ENCODE measurements at regions not wholly inside any gene's neighbourhood (a gene's known extent, or its start where the extent isn't known, plus 50 kb on each side); places are given as distances from the start of the nearest gene placed in this dataset.

DNA sequence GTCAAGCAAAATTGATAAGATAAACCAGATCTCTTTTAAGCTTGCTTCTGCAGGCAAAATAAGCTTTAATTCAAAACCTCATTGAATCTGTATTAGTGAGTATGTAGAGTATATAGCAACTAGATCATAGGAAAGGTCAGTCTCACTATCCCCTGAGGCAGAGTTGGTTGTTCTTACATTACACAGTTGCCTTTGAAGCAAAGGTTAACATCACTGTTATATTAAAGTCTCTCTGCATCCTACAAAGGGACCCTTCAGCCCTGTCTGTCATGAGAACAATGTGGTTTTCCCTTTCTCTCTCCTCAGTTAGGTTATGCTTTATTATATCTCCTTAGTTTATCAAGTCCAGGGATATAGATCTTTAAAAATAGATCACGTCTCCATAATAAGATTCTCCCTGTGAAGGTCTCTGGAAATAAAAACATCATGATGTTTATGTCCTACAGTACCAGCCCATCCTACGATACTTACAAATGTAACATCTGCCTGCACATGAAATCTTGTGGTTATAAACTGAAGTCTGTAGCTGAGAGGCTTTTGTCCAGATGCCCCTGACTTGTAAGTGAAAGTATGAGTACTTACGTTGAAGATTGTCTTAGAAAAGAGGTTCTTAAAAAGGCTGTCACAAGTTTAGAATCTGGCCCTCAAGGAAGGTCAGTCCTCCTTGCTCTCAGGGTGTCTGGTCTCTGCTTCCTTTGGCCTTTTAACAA lies 103.6 kb downstream of the VIP start:
- H3K27ac ChIP-seq (ENCODE audit: low read length): no peak overlapping the region
- no peaks in the 10 kb centered on the region for H3K27me3 ChIP-seq (ENCODE audit: control insufficient read depth, insufficient read depth, low read length)
- 100% methylated on average over 1 of the region's 3 CpGs for WGBS (ENCODE audit: insufficient coverage)
- DNase-seq: no peak
- no peaks in the 10 kb centered on the region for H3K9me3 ChIP-seq (replicated peaks; ENCODE audit: control insufficient read depth, low read depth, low read length)
- no peaks in the 10 kb centered on the region for H3K36me3 ChIP-seq (ENCODE audit: control insufficient read depth, insufficient read depth, low read length)
- no peaks in the 10 kb centered on the region for H3K4me1 ChIP-seq (ENCODE audit: control insufficient read depth, insufficient read depth, low read length)
- no peak overlapping the region for H3K4me3 ChIP-seq (ENCODE audit: low read length)

DNA sequence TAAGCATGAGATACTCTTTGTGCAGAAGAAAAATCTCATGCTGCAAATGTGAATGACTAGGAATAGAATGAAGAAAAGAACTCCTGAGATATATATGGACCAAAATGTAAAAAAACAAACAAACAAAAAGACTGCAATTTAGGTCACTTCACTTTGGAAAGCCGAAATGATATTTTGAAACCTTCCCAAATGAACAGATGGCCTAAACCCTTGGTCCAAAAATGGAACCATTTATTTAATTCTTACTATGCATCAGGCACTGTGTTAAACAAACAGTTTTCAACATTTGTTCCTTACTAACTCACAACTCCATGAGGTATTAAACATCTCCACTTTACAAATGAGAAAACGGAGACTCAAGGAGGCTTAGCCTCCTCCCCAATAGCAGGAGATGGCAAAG lies 107.5 kb downstream of the VIP start:
- no peaks in the 10 kb centered on the region for H3K4me1 ChIP-seq (ENCODE audit: control insufficient read depth, insufficient read depth, low read length)
- H3K36me3 ChIP-seq (ENCODE audit: control insufficient read depth, insufficient read depth, low read length): no peaks in the 10 kb centered on the region
- H3K27ac ChIP-seq (ENCODE audit: low read length): no peak overlapping the region
- WGBS (ENCODE audit: insufficient coverage): 40% methylated on average over 1 of the region's 2 CpGs
- no peak for DNase-seq
- no peak overlapping the region for H3K4me3 ChIP-seq (ENCODE audit: low read length)
- no peaks in the 10 kb centered on the region for H3K9me3 ChIP-seq (replicated peaks; ENCODE audit: control insufficient read depth, low read depth, low read length)
- no peaks in the 10 kb centered on the region for H3K27me3 ChIP-seq (ENCODE audit: control insufficient read depth, insufficient read depth, low read length)

DNA sequence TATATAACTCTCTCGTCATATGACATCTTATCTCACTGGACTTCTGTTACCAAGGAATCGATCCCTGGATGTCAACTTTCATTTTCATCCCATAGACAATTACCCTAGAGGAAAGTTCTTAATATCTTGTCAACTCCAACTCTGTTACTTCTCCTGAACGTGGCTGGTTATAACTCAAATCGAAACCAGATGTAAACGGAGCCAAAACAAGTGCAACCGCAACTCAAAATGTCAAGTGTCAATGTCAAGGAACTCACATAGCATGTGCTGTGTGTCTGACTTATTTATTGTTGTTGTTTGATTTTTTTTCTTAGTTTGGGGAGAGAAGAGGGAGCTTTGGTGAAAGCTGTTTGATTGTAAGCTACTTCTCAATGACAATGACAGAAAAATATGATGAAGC lies 108.6 kb downstream of the VIP start:
- no peak for DNase-seq
- Histone ChIP-seq H3K27me3 (ENCODE audit: control insufficient read depth, insufficient read depth, low read length) (no peaks in the 10 kb centered on the region), H3K9me3 (replicated peaks; ENCODE audit: control insufficient read depth, low read depth, low read length) (no peaks in the 10 kb centered on the region), H3K4me3 (ENCODE audit: low read length) (no peak overlapping the region), H3K4me1 (ENCODE audit: control insufficient read depth, insufficient read depth, low read length) (no peaks in the 10 kb centered on the region), H3K36me3 (ENCODE audit: control insufficient read depth, insufficient read depth, low read length) (no peaks in the 10 kb centered on the region), H3K27ac (ENCODE audit: low read length) (no peak overlapping the region)
- WGBS (ENCODE audit: insufficient coverage): 50% methylated on average over 5 of the region's 6 CpGs

DNA sequence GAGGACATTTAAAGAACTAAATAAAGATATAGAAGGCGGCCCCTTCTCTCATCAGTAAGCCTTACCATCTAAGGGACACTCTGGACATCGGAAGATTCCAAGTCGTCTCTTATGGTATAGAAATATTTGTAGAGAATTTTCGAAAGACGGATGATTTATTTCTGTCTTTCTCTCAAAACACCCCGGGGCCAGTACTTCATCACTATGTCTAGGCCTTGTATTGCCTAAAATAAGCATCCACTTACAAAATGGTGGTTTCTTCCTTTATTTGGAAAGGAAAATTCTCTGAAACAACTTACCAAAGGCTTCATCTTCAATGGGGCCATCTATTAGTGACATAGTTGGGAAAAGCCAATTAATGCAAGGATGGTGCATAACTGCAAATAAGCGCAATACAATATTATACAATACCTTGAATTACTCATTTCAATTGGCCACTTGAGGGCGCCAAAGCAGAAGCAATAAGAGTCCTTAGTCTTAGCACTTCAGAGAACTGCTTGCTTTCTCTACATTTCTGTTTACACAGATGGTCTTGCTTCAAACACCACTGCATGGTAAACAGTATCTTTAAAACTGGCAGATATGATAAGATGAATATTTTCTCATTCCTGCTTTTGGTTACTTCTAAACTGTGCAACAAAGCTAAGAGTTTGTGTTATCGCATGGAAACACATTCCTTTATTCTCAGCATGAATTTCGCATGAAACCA lies 113.2 kb downstream of the VIP start:
- Histone ChIP-seq H3K27ac (ENCODE audit: low read length) (no peak overlapping the region), H3K4me1 (ENCODE audit: control insufficient read depth, insufficient read depth, low read length) (no peaks in the 10 kb centered on the region), H3K36me3 (ENCODE audit: control insufficient read depth, insufficient read depth, low read length) (no peaks in the 10 kb centered on the region), H3K27me3 (ENCODE audit: control insufficient read depth, insufficient read depth, low read length) (no peaks in the 10 kb centered on the region), H3K4me3 (ENCODE audit: low read length) (no peak overlapping the region), H3K9me3 (replicated peaks; ENCODE audit: control insufficient read depth, low read depth, low read length) (no peaks in the 10 kb centered on the region)
- WGBS (ENCODE audit: insufficient coverage): 50% methylated on average over 3 of the region's 10 CpGs
- DNase-seq: peak; percentile 72

DNA sequence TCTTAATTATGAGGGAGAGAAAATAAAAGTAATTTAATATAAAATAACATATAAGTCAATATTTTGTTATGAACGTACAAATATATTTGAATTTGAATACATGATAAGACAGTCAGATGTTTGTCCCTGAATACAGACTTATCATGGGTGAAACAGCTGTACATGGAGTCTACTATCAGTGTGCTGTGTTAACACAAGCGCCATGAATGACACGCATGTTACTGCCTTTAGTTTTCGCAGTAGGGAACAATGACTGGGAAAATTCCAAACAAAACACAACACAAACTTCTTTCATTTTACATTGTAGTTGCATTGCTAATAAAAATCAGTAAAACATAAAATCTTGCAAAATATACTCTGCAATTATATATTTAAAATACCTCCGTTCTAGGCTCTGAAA lies 108.6 kb downstream of the FBXO5 start:
- Histone ChIP-seq H3K36me3 (ENCODE audit: control insufficient read depth, insufficient read depth, low read length) (no peaks in the 10 kb centered on the region), H3K4me1 (ENCODE audit: control insufficient read depth, insufficient read depth, low read length) (no peaks in the 10 kb centered on the region), H3K9me3 (replicated peaks; ENCODE audit: control insufficient read depth, low read depth, low read length) (no peaks in the 10 kb centered on the region), H3K27ac (ENCODE audit: low read length) (no peak overlapping the region), H3K4me3 (ENCODE audit: low read length) (no peak overlapping the region), H3K27me3 (ENCODE audit: control insufficient read depth, insufficient read depth, low read length) (no peaks in the 10 kb centered on the region)
- WGBS (ENCODE audit: insufficient coverage): no CpG with 5 or more reads among the region's 5 CpGs
- no peak for DNase-seq

DNA sequence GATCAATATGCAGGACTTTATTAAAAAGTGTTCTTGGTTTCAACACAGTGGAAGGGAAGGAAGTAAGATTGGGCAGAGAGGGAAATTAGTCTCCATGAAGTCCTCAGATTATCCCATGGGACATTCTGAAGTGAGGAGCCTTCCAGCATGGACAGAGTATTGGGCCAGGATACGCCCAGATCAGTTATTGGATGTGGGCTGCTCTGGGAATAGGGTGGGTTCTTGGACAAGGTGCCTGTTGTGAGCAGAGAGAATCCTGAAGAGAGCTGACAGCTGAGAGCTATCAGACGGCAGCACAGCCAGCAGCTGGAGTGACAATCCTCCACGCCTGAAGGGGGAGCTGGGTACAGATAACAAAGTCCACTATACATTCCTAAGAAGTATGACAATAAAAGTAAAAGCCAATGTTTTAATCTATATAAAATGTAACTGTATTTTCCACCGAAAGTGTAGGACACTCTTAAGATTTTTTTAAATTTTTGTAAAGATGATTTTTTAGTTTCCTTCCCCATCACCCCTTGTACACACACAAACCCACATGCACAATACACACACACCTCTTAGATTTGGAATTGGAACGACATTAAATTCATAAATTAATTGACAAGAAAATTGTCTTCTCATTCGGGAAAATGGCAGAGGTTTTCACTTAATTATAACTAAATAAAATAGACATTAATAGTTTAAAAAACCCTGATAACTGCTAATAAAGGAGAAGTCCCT lies 107.8 kb downstream of the FBXO5 start:
- no peak for DNase-seq
- H3K27ac ChIP-seq (ENCODE audit: low read length): no peak overlapping the region
- H3K36me3 ChIP-seq (ENCODE audit: control insufficient read depth, insufficient read depth, low read length): no peaks in the 10 kb centered on the region
- 57% methylated on average over 1 of the region's 6 CpGs for WGBS (ENCODE audit: insufficient coverage)
- no peaks in the 10 kb centered on the region for H3K27me3 ChIP-seq (ENCODE audit: control insufficient read depth, insufficient read depth, low read length)
- H3K9me3 ChIP-seq (replicated peaks; ENCODE audit: control insufficient read depth, low read depth, low read length): no peaks in the 10 kb centered on the region
- H3K4me3 ChIP-seq (ENCODE audit: low read length): no peak overlapping the region
- H3K4me1 ChIP-seq (ENCODE audit: control insufficient read depth, insufficient read depth, low read length): no peaks in the 10 kb centered on the region

DNA sequence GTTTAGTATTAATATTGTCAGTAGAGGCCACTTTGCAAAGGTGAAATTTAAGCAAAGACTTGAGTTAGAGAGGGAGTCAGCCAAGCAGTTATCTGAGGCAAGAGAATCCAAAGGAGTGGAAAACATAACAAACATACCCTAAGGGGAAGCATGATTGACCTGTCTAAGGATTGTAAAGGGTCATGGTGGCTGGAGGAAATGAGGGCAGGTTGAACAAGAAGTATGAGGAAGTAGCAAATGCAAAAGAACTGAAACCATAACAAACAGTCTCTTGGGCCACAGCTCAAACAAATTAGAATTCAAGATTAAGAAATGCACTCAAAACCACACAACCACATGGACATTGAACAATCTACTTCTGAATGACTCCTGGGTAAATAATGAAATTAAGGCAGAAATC lies 103.2 kb downstream of the FBXO5 start:
- Histone ChIP-seq H3K27me3 (ENCODE audit: control insufficient read depth, insufficient read depth, low read length) (no peaks in the 10 kb centered on the region), H3K27ac (ENCODE audit: low read length) (no peak overlapping the region), H3K9me3 (replicated peaks; ENCODE audit: control insufficient read depth, low read depth, low read length) (peaks cover 7% of the 10 kb centered on the region), H3K36me3 (ENCODE audit: control insufficient read depth, insufficient read depth, low read length) (no peaks in the 10 kb centered on the region), H3K4me3 (ENCODE audit: low read length) (no peak overlapping the region), H3K4me1 (ENCODE audit: control insufficient read depth, insufficient read depth, low read length) (no peaks in the 10 kb centered on the region)
- no peak for DNase-seq

DNA sequence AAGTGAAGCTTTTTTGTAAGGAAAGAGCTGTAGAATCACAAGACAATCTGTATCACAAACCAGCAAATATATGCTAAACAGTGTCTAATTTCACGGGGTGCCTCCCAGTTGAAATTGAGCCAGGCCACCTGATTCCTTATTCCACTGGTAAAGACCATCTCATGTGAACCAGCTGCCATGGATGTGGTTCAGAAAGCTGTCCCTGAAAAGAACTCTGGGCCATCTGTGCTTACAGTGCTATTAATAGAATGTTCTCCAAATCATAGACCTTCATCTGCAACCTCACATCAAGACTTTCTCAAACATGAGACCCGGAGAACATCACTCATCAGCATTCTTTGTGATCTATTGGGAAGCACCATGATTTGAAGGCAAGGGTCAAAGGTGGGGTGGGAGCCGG lies 89.7 kb downstream of the FBXO5 start:
- Histone ChIP-seq H3K36me3 (ENCODE audit: control insufficient read depth, insufficient read depth, low read length) (no peaks in the 10 kb centered on the region), H3K27me3 (ENCODE audit: control insufficient read depth, insufficient read depth, low read length) (peaks cover 1% of the 10 kb centered on the region), H3K4me1 (ENCODE audit: control insufficient read depth, insufficient read depth, low read length) (no peaks in the 10 kb centered on the region), H3K4me3 (ENCODE audit: low read length) (no peak overlapping the region), H3K9me3 (replicated peaks; ENCODE audit: control insufficient read depth, low read depth, low read length) (no peaks in the 10 kb centered on the region), H3K27ac (ENCODE audit: low read length) (no peak overlapping the region)
- no CpG with 5 or more reads among the region's 3 CpGs for WGBS (ENCODE audit: insufficient coverage)
- peak; percentile 36 for DNase-seq

DNA sequence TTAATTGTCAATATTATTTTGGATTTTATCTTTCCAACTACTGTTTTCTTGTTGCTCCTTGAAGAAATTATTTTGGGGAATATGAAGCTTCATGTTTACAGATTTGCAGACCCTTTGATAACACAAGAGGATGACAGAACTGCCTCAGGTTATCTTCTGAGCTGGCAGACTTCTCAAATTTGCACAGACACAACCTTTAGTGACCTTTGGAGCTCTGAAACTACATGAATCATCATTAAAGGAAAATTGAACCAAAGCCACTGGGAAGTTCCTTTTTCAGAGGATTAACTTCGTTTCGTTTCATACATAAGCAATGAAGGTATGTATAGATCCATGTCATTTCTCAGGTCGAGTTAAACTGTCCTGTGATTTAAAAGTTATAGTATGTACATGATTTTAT lies 85.9 kb downstream of the FBXO5 start:
- no CpG with 5 or more reads among the region's 3 CpGs for WGBS (ENCODE audit: insufficient coverage)

DNA sequence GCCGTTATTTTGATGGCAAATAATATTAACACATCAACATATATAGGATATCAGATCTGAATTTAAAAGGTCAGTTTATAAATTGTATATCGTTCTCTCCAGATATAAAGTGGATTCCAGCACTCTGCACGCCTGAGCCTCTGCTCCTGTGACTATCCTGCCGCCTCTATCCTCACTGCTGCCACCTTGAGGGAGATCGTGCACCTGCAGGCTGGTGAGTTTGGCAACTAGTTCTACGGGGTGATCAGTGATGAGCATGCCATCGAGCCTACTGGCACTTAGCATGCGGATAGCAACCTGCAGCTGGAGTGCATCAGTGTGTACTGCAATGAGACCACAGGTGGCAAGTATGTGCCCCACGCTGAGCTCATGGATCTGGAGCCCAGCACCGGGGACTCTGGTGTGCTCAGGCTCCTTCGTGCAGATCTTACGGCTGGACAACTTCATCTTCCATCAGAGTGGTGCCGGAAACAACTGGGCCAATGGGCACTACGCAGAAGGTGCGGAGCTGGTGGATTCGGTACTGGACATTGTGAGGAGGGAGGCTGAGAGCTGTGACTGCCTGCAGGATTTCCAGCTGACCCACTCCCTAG lies 84.9 kb downstream of the FBXO5 start:
- H3K36me3 ChIP-seq (ENCODE audit: control insufficient read depth, insufficient read depth, low read length): no peaks in the 10 kb centered on the region
- no peak overlapping the region for H3K27ac ChIP-seq (ENCODE audit: low read length)
- no peaks in the 10 kb centered on the region for H3K4me1 ChIP-seq (ENCODE audit: control insufficient read depth, insufficient read depth, low read length)
- H3K27me3 ChIP-seq (ENCODE audit: control insufficient read depth, insufficient read depth, low read length): peaks cover 2% of the 10 kb centered on the region
- H3K9me3 ChIP-seq (replicated peaks; ENCODE audit: control insufficient read depth, low read depth, low read length): no peaks in the 10 kb centered on the region
- H3K4me3 ChIP-seq (ENCODE audit: low read length): no peak overlapping the region
- 26% methylated on average over 7 of the region's 16 CpGs for WGBS (ENCODE audit: insufficient coverage)
- DNase-seq: peak; percentile 35

More for the DNA sequence above, 85.9 kb downstream of the FBXO5 start:
- H3K4me3 ChIP-seq (ENCODE audit: low read length): no peak overlapping the region
- DNase-seq: no peak
- H3K36me3 ChIP-seq (ENCODE audit: control insufficient read depth, insufficient read depth, low read length): no peaks in the 10 kb centered on the region
- H3K9me3 ChIP-seq (replicated peaks; ENCODE audit: control insufficient read depth, low read depth, low read length): no peaks in the 10 kb centered on the region
- peaks cover 2% of the 10 kb centered on the region for H3K27me3 ChIP-seq (ENCODE audit: control insufficient read depth, insufficient read depth, low read length)
- no peak overlapping the region for H3K27ac ChIP-seq (ENCODE audit: low read length)
- H3K4me1 ChIP-seq (ENCODE audit: control insufficient read depth, insufficient read depth, low read length): no peaks in the 10 kb centered on the region
